ENCODE measurements at regions not wholly inside any gene's neighbourhood (a gene's known extent, or its start where the extent isn't known, plus 50 kb on each side); places are given as distances from the start of the nearest gene placed in this dataset.

DNA sequence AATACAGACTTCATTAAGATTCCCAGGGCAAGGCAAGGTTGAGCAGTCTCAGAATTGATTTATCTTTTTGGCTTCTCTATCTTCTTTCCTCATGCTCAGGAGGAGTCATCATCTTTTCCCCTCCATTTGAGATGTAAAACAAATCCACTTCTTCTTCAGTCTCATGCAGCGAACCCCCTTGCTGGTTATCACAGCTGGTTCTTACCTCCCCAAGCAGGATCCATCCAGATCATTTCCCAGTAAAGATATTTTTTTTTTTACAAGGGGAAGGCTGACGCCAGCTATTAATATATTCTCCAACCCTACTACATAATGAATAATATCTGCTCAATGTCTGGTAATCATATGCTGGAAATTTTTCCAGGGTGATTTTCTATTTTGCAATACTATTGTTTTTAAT, 508.9 kb upstream of the NOX3 start:
- TF ChIP-seq, protein P1, sequence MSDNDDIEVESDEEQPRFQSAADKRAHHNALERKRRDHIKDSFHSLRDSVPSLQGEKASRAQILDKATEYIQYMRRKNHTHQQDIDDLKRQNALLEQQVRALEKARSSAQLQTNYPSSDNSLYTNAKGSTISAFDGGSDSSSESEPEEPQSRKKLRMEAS (IDR thresholded peaks at IDR 0.05; ENCODE audit: low read depth, low read length) = no peak
- TF ChIP-seq, protein P2, sequence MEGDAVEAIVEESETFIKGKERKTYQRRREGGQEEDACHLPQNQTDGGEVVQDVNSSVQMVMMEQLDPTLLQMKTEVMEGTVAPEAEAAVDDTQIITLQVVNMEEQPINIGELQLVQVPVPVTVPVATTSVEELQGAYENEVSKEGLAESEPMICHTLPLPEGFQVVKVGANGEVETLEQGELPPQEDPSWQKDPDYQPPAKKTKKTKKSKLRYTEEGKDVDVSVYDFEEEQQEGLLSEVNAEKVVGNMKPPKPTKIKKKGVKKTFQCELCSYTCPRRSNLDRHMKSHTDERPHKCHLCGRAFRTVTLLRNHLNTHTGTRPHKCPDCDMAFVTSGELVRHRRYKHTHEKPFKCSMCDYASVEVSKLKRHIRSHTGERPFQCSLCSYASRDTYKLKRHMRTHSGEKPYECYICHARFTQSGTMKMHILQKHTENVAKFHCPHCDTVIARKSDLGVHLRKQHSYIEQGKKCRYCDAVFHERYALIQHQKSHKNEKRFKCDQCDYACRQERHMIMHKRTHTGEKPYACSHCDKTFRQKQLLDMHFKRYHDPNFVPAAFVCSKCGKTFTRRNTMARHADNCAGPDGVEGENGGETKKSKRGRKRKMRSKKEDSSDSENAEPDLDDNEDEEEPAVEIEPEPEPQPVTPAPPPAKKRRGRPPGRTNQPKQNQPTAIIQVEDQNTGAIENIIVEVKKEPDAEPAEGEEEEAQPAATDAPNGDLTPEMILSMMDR (IDR thresholded peaks at IDR 0.05; ENCODE audit: low read depth, low read length) = no peak
- TF ChIP-seq MYC (IDR thresholded peaks at IDR 0.05; ENCODE audit: low read depth, low read length) = no peak
- TF ChIP-seq POLR2A (IDR thresholded peaks at IDR 0.05; ENCODE audit: extremely low read depth, insufficient read length) = no peak
- DNase-seq (ENCODE audit: low read depth) = no peak
- no peak overlapping the region for H3K4me3 ChIP-seq (ENCODE audit: low read depth, low read length)

DNA sequence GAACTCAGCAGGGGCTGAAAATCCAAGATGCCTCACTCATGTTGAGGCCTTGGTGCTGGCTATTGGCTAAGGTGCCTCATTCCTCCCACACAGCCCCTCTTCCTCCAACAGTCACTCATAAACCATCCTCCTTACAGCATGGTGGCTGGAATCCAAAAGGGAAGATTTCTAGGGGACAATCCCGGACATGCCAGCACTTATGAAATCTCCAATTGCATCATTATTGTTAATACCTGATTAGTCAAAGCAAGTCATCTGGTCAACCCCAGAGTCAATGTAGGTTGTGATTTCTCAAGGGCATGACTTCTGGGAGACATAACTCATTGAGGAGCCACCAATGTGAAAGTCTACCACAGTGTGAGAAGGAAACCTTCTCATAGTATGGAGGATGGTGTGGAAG, 506.6 kb upstream of the NOX3 start:
- no peak for DNase-seq (ENCODE audit: low read depth)
- TF ChIP-seq, protein P2 (IDR thresholded peaks at IDR 0.05; ENCODE audit: low read depth, low read length) = no peak
- TF ChIP-seq, protein P1 (IDR thresholded peaks at IDR 0.05; ENCODE audit: low read depth, low read length) = no peak
- no peak for TF ChIP-seq MYC (IDR thresholded peaks at IDR 0.05; ENCODE audit: low read depth, low read length)
- TF ChIP-seq POLR2A (IDR thresholded peaks at IDR 0.05; ENCODE audit: extremely low read depth, insufficient read length) = no peak
- H3K4me3 ChIP-seq (ENCODE audit: low read depth, low read length) = no peak overlapping the region

DNA sequence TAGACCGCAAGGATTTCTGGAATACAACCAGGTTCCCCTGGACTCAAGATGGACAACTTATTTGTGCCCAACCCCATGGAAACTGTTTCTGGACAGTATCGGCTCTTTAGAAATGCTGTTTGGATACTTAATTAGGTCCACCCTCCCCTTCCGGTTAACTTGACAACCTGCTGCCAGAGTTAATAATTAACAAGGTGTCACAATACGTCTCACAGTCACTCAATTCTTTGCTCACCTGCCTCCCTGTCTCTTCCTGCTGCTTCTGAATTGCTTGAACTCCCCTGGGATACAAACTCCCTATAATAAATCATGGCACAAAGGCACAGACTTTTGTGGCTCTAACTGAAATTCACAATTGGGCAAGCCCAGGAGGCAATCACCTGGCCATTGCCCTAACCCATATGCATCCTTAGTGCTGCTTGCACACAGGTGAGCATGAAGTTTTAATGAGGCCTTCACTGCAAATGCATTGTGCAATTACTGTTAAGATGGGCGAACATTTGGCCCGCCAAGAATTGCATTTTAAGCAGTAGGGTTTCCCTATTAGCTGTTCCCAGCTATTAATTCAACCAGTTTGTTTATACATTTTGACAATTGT, 504.4 kb upstream of the NOX3 start:
- no peak overlapping the region for H3K4me3 ChIP-seq (ENCODE audit: low read depth, low read length)
- no peak for DNase-seq (ENCODE audit: low read depth)
- TF ChIP-seq MYC (IDR thresholded peaks at IDR 0.05; ENCODE audit: low read depth, low read length) = no peak
- TF ChIP-seq, protein P2 (IDR thresholded peaks at IDR 0.05; ENCODE audit: low read depth, low read length) = no peak
- TF ChIP-seq, protein P1 (IDR thresholded peaks at IDR 0.05; ENCODE audit: low read depth, low read length) = no peak

DNA sequence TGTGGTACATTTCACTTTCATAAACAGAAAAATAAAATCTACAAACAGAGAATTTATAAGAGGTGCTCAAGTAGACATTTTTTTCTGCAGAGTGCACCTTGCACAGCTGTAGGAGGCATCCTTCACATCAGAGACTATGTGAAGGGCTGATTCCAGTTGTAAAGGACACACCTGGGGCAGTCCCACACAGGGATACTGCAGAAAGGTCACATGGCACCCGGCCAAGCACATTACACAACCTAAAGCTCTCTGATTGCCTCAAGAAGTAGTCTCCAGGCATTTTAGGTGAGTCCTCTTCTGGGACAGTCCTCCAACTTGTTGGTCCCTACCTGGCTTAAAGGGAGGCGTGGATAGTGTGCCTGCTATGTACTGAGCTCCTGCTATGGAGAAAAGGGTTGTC, 502.9 kb upstream of the NOX3 start:
- no peak overlapping the region for H3K4me3 ChIP-seq (ENCODE audit: low read depth, low read length)
- no peak for DNase-seq (ENCODE audit: low read depth)
- TF ChIP-seq, protein P1 (IDR thresholded peaks at IDR 0.05; ENCODE audit: low read depth, low read length) = no peak
- no peak for TF ChIP-seq MYC (IDR thresholded peaks at IDR 0.05; ENCODE audit: low read depth, low read length)
- TF ChIP-seq, protein P2 (IDR thresholded peaks at IDR 0.05; ENCODE audit: low read depth, low read length) = no peak
- TF ChIP-seq POLR2A (IDR thresholded peaks at IDR 0.05; ENCODE audit: extremely low read depth, insufficient read length) = no peak

DNA sequence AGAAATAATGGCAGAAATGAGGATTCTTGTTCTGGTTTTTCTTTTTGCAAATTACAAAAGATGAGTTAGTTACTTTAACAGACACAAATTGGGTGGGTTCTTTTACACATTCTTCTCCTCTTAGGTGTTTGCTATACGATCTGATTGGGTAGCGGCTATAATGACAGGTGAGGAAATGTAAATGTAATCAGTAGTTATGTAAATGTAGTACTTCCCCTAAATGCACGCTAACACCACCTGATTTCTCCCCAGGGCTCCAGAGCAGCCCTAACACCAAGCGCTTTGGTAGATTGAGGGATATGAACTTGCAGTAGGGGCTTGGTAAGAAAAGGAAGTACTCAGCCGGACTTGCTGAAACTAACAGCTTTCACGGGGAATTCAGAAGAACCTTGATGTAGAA, 499.4 kb upstream of the NOX3 start:
- TF ChIP-seq POLR2A (IDR thresholded peaks at IDR 0.05; ENCODE audit: extremely low read depth, insufficient read length) (no peak), MYC (IDR thresholded peaks at IDR 0.05; ENCODE audit: low read depth, low read length) (no peak)
- TF ChIP-seq, protein P1 (IDR thresholded peaks at IDR 0.05; ENCODE audit: low read depth, low read length) = no peak
- TF ChIP-seq, protein P2 (IDR thresholded peaks at IDR 0.05; ENCODE audit: low read depth, low read length) = no peak
- DNase-seq (ENCODE audit: low read depth) = peak; percentile 8
- no peak overlapping the region for H3K4me3 ChIP-seq (ENCODE audit: low read depth, low read length)
